ENCODE measurements at regions not wholly inside any gene's neighbourhood (a gene's known extent, or its start where the extent isn't known, plus 50 kb on each side); places are given as distances from the start of the nearest gene placed in this dataset.

- no peak for TF ChIP-seq REST (IDR thresholded peaks at IDR 0.05; ENCODE audit: low read depth)
- no peak for TF ChIP-seq EGR1 (IDR thresholded peaks at IDR 0.05)
- TF ChIP-seq FOXM1 (IDR thresholded peaks at IDR 0.05; ENCODE audit: borderline replicate concordance, low read depth): no peak
- TF ChIP-seq ZBTB7A (IDR thresholded peaks at IDR 0.05; ENCODE audit: low read depth): no peak
- TF ChIP-seq TEAD4 (IDR thresholded peaks at IDR 0.05): no peak
- TF ChIP-seq USF1 (IDR thresholded peaks at IDR 0.05): no peak
- no peak for TF ChIP-seq NFIC (IDR thresholded peaks at IDR 0.05)
- no peak for TF ChIP-seq EP300 (IDR thresholded peaks at IDR 0.05; ENCODE audit: borderline replicate concordance)
- no peak for TF ChIP-seq YY1 (IDR thresholded peaks at IDR 0.05; ENCODE audit: low read depth)
- TF ChIP-seq CEBPB (IDR thresholded peaks at IDR 0.05): no peak
These were observed 133.1 kb downstream of the SOX4 start for GRCh38 chr6:21726676-21727075.

- no peak for TF ChIP-seq YY1 (IDR thresholded peaks at IDR 0.05; ENCODE audit: low read depth)
- no peak for TF ChIP-seq NFIC (IDR thresholded peaks at IDR 0.05)
- TF ChIP-seq TCF12 (IDR thresholded peaks at IDR 0.05; ENCODE audit: low read depth): no peak
- no peak for TF ChIP-seq REST (IDR thresholded peaks at IDR 0.05; ENCODE audit: low read depth)
- TF ChIP-seq MAX (IDR thresholded peaks at IDR 0.05): no peak
- no peak for TF ChIP-seq CREB1 (IDR thresholded peaks at IDR 0.05; ENCODE audit: low read depth)
- no peak for TF ChIP-seq RAD21 (IDR thresholded peaks at IDR 0.05; ENCODE audit: low read depth)
- TF ChIP-seq TEAD4 (IDR thresholded peaks at IDR 0.05): no peak
- no peak for TF ChIP-seq EGR1 (IDR thresholded peaks at IDR 0.05)
- no peak for TF ChIP-seq ZBTB7A (IDR thresholded peaks at IDR 0.05; ENCODE audit: low read depth)
- TF ChIP-seq CEBPB (IDR thresholded peaks at IDR 0.05): no peak
- no peak for TF ChIP-seq FOXM1 (IDR thresholded peaks at IDR 0.05; ENCODE audit: borderline replicate concordance, low read depth)
- no peak for TF ChIP-seq USF1 (IDR thresholded peaks at IDR 0.05)
- no peak for TF ChIP-seq EP300 (IDR thresholded peaks at IDR 0.05; ENCODE audit: borderline replicate concordance)
These were observed 134.6 kb downstream of the SOX4 start for GRCh38 chr6:21728141-21728540.

- TF ChIP-seq TCF12 (IDR thresholded peaks at IDR 0.05; ENCODE audit: low read depth) (no peak), FOXM1 (IDR thresholded peaks at IDR 0.05; ENCODE audit: borderline replicate concordance, low read depth) (no peak), TAF1 (IDR thresholded peaks at IDR 0.05; ENCODE audit: low read depth) (no peak), REST (IDR thresholded peaks at IDR 0.05; ENCODE audit: low read depth) (no peak), USF1 (IDR thresholded peaks at IDR 0.05) (no peak), MAX (IDR thresholded peaks at IDR 0.05) (no peak), ZBTB7A (IDR thresholded peaks at IDR 0.05; ENCODE audit: low read depth) (no peak), CREB1 (IDR thresholded peaks at IDR 0.05; ENCODE audit: low read depth) (no peak), RAD21 (IDR thresholded peaks at IDR 0.05; ENCODE audit: low read depth) (no peak), NFIC (IDR thresholded peaks at IDR 0.05) (no peak), EGR1 (IDR thresholded peaks at IDR 0.05) (no peak), TEAD4 (IDR thresholded peaks at IDR 0.05) (no peak)
These were observed 135.9 kb downstream of the SOX4 start for GRCh38 chr6:21729431-21729830.

- no peak for TF ChIP-seq RAD21 (IDR thresholded peaks at IDR 0.05; ENCODE audit: low read depth)
- TF ChIP-seq CEBPB (IDR thresholded peaks at IDR 0.05): no peak
- TF ChIP-seq FOXM1 (IDR thresholded peaks at IDR 0.05; ENCODE audit: borderline replicate concordance, low read depth): no peak
- TF ChIP-seq TCF12 (IDR thresholded peaks at IDR 0.05; ENCODE audit: low read depth): no peak
- TF ChIP-seq EP300 (IDR thresholded peaks at IDR 0.05; ENCODE audit: borderline replicate concordance): no peak
- no peak for TF ChIP-seq MAX (IDR thresholded peaks at IDR 0.05)
- no peak for TF ChIP-seq TAF1 (IDR thresholded peaks at IDR 0.05; ENCODE audit: low read depth)
- no peak for TF ChIP-seq EGR1 (IDR thresholded peaks at IDR 0.05)
- no peak for TF ChIP-seq USF1 (IDR thresholded peaks at IDR 0.05)
- TF ChIP-seq YY1 (IDR thresholded peaks at IDR 0.05; ENCODE audit: low read depth): no peak
- no peak for TF ChIP-seq REST (IDR thresholded peaks at IDR 0.05; ENCODE audit: low read depth)
- no peak for TF ChIP-seq CREB1 (IDR thresholded peaks at IDR 0.05; ENCODE audit: low read depth)
- TF ChIP-seq ZBTB7A (IDR thresholded peaks at IDR 0.05; ENCODE audit: low read depth): no peak
These were observed 137.0 kb downstream of the SOX4 start for GRCh38 chr6:21730533-21730932.
